Pulmonary artery endothelial cell (primary cell): ENCODE measurements at regions not wholly inside any gene's neighbourhood (a gene's known extent, or its start where the extent isn't known, plus 50 kb on each side); places are given as distances from the start of the nearest gene placed in this dataset.

Experiments
- DNase-seq: peaks from one replicate; pipeline ENCODE4 v3.0.0-alpha.2; 2011; ENCODE audit warnings: low read depth, low spot score

GRCh38 chr5:2015124-2015848 lies 132.6 kb upstream of the IRX4 start:
- no peak for DNase-seq

DNA sequence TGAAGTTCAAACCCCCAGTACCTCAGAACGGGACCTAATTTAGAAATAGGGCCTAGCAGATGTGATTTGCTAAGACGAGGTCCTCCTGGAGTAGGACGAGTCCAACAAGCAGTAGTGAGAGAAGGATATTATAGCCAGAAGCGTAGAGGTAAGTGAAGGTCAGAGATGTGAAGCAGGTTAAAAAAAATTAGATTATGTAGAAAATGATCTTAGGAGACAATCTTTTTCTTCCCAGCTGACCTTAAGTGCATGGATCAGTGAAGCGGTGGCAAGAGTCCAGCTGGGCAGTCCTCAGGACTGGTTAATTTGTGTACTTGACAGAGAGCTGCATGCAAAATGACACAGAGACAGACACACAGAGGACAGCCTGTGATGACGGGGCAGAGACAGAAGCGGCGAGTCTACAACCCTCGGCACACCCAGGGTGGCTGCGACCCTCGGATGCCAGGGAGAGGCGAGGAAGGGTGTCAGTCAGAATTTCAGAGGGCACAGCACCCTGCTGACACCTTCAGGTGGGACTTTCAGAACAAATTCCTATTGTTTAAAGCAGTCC lies 131.4 kb upstream of the IRX4 start:
- DNase-seq = no peak

GRCh38 chr5:2013301-2014057 lies 130.8 kb upstream of the IRX4 start:
- no peak for DNase-seq

GRCh38 chr5:2012885-2013284 lies 130.2 kb upstream of the IRX4 start:
- DNase-seq = no peak

GRCh38 chr5:2011481-2012411 lies 129.0 kb upstream of the IRX4 start:
- no peak for DNase-seq

- DNase-seq = no peak
These were observed 128.2 kb upstream of the IRX4 start for GRCh38 chr5:2010940-2011339.

DNA sequence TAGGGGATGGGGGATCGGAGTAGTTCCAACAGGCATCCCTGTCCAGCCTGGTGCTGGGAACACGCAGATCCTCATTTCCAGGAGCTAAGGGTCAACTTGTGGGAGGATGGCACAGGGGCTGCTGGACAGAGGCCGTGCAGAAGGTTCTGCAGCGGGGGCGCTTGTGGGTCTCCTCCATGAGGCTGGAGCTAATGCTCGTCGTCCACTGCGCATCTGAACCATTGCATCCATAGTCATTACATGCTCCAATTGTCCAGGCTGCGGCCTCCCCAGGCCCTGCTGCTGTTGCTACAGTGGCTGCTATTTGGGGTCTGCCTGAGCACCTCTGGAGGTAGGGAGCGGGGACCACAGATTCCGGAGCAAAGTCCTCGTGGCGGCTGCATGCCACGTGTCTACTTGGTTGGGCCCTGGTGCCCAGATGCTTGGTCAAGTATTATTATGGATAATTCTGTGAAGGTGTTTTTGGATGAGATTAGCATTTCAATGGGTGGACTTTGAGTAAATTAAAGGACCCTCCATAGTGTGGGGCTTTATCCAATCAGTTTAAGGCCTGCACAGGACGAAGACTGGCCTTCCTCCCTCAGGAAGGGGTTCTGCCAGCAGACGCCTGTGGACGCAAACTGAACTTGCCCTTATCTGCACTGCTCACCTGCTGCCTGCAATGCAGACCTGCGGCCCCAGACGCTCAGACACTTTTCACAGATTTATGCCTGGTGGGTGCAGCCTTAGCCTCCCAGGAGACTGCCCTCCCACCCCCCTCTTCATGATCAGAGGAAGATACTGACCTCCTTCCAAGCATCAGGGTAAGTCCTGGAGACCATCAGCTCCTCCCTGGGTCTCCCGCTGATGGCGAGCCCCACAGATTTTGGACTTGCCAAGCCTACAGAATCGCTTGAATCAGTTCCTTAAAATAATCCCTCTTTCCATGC lies 127.5 kb upstream of the IRX4 start:
- no peak for DNase-seq

DNA sequence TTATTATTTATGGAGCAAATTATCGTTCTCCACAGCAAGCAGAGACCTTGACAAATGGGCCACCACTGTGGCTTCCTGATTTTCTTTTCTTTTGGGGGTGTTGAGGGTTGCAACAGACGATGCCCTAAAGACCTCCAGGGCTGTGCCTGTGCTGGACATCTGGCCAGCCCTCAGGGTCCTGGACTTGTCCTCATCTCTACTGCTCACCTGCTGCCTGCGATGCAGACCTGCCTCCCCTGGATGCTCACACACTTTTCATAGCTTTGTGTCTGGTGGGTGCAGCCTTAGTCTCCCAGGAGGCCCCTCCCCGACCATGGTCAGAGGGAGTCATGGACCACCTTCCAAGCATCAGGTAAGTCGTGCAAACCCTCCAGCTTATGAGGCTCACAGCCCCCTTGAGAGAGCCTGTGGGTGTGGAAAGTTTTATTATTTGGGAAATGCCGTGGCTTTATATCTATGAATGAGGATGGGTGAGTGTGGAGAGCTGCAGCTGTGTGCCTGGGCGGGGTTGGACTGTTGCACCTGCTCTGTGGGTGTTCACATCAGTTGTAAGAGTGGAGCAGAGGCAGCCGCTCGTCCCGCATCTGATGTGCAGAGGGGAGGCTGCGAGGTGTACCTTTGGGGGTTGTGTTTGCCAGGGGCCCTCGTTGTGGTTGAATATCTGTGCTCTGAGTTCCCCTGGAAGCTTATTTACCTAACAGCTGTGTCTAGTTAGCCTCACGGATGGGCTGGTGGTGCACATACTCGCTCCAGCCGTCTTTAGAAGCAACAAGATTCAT lies 126.3 kb upstream of the IRX4 start:
- DNase-seq = no peak

DNA sequence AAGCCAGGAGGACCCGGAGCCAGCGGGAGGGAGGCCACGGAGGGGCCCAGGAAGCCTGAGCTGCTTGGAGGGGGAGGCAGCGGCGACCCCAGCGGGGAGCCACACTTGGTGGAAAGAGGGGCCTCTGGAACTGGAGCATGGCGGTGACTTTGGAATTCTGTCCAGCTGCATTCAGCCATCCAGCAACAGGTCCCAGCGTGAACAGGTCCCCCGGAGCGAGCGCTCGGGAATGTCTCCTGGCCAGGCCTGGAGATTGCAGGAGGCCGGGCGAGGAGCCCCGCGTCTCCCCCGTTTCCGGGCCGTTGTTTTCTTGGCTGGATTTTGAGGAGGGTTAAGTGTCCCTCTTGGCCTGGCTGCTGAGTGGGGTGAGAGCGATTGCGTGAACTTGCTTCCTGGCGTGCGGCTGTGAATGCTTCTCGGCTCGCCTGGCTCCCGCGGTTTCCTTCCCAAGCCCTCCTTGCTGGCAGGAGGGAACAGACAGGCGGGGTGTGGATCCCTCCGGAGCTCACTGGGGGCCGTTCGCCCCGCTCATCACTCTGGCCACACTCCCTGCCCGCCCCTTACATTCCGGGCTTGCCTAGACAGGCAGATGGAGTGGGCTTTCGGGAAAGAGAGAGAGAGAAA lies 125.3 kb upstream of the IRX4 start:
- DNase-seq = no peak

DNA sequence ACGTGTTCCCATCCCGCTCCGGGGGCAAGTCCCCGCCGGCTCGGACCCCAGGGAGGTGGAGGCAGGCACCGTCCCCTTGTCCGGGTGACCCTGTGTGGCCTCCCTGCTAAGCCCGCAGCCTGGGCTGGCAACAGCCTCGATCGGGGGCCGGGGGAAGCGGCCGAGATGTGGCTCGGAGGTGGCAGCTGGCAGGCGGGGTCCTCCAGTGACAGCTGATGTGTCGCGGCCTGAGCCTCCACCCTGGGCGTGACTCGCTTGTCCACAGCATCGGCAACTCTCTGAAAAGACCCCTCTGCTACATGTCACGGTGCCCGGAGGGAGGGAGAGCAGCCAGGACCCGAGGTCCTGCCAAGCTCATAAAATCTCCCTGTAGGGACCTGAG lies 124.8 kb upstream of the IRX4 start:
- no peak for DNase-seq

DNA sequence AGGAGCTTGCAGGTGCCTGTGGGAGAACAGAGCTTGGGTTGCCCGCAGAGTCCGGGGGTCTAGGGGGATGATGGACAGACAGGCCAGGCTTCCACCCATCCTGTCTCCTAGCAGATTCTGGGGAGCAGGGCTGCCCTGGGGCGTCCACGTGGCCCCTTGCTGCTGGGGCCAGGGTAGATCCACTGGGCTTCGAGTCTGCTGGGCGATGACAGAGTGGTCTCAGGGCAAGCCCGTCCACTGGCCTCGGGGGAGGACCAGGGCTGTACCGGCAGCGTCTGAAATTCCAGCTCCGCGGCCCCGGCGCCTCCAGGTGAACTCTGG lies 124.2 kb upstream of the IRX4 start:
- no peak for DNase-seq

GRCh38 chr5:2006193-2006970 lies 123.7 kb upstream of the IRX4 start:
- DNase-seq = no peak

DNA sequence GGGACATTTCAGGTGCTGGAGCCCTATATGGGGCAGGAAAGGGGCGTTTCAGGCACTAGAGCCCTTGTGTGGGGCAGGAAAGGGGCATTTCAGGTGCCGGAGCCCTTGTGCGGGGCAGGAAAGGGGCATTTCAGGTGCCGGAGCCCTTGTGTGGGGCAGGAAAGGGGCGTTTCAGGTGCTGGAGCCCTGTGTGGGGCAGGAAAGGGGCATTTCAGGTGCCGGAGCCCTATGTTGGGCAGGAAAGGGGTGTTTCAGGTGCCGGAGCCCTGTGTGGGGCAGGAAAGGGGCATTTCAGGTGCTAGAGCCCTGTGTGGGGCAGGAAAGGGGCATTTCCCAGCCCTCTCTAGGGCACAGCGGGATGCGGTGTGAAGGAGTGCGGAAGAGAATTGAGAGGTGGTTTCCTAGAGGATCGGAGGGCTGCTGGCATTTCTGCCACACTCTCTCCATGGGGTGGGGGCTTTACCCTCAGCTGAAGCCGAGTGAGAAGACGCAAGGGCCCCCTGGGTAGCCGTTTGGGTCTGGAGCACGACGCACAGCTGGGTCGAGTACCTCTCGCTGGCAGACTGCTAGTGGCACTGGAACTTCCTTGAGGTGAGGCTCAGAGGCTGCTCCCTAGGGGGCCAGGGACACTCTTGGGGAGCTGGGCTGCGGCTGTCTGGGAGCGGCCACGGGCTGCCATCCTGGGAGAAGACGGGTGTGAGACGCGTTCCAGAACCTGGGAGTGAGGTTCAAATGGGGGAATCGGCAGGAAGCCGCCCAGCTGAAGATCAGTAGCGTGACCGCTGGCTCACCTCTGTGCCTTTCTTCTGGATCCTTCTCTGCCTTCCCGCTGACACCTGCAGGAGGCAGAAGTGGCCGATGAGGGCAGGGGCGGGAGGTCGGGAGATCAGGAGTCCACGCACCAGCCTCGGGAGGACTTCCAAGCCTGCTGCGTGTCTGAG lies 122.6 kb upstream of the IRX4 start:
- no peak for DNase-seq

GRCh38 chr5:2003690-2004365 lies 121.1 kb upstream of the IRX4 start:
- no peak for DNase-seq

DNA sequence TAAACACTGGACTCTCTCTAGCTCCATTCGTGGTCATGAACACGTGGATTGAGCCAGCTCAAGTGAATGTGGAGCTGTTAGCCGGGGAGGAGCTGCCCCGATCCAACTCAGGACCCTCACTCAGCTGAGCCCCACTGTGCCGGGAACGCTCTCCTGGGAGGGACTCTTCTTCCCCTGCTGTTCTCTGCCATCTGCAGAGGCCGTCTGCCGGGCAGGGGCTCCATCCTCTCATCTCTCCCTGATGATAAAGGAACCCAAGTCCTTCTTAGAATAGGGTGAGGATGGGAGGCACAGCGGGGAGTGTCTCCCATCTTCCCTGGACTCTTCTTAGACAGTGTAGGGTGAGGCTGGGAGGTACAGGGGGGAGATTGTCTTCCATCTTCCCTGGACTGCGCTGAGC lies 120.5 kb upstream of the IRX4 start:
- DNase-seq = no peak

DNA sequence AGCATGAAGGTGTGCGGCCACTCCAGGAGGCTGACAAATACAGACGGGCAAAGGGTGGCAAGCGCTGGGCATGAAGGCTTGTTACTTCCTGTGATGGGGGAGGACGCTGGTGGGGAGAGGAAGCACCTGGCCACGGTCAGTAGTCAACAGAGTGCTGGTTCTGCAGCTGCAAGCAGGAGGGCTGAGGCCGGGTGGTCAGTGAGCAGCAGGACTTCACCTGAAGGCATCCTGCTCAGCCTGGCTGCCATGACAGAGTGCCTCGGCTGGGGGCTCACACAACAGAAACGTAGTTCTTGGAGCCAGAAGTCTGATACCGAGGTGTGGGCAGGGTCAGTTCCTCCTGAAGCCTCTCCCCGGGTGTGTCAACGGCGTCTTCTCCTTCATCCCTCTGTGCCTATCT lies 118.6 kb upstream of the IRX4 start:
- no peak for DNase-seq

- DNase-seq = no peak
These were observed 117.9 kb upstream of the IRX4 start for GRCh38 chr5:2000591-2000990.
